ENCODE measurements at regions not wholly inside any gene's neighbourhood (a gene's known extent, or its start where the extent isn't known, plus 50 kb on each side); places are given as distances from the start of the nearest gene placed in this dataset.

DNA sequence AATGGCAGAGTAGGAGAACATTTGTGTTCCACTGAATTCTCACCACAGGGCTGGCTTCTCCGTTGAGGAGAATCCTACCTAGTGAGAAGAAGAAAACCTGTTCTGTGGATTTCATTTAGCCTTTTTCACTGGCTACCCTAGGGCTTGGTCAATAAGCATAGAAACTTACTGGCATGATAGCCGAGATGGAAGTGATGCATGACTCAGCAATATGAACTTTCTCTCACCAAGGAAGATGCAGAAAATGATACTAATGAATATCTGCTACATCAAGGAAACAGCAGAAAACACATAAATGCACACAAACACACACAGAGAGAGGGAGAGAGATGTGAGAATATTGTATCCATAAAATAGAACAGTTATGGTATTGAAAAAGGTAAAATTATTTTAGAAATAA lies 216.3 kb downstream of the HHIP start:
- no peak overlapping the region for H2BK15ac ChIP-seq (ENCODE audit: low read length)
- no peaks in the 10 kb centered on the region for H3K36me3 ChIP-seq (ENCODE audit: control insufficient read depth in 2 of 4, insufficient read depth in 4 of 4, low read length in 3 of 4)
- no peak overlapping the region for H2BK120ac ChIP-seq (replicated peaks; ENCODE audit: low read depth, low read length)
- FAIRE-seq (no peak), DNase-seq (ENCODE audit: low read depth in 1 of 2, low spot score in 2 of 2) (no peak)
- no peaks in the 10 kb centered on the region for H3K23me2 ChIP-seq (ENCODE audit: low read depth, low read length)
- H4K5ac ChIP-seq (ENCODE audit: insufficient read length, low read depth, low read length): no peak overlapping the region
- H3K14ac ChIP-seq (ENCODE audit: insufficient read length): no peak overlapping the region
- WGBS, 2 experiments (ENCODE audit: extremely low coverage in 1 of 2, insufficient coverage in 1 of 2, insufficient read length in 1 of 2, insufficient replicate concordance in 2 of 2, low coverage in 1 of 2, low lambda C conversion rate in 2 of 2, missing lambda C conversion rate in 1 of 2): 98% methylated on average over 2 of the region's 2 CpGs; no CpG with 5 or more reads in 1 of the 2 experiments
- TF ChIP-seq GTF2F1 (IDR thresholded peaks at IDR 0.05; ENCODE audit: borderline replicate concordance, low read depth, low read length) (no peak), BCL11A (IDR thresholded peaks at IDR 0.05; ENCODE audit: low read depth in 2 of 2, low read length in 2 of 2) (no peak), CHD1 (IDR thresholded peaks at IDR 0.05; ENCODE audit: low read depth, low read length) (no peak), CHD2 (IDR thresholded peaks at IDR 0.05; ENCODE audit: low read length) (no peak), RBBP5 (IDR thresholded peaks at IDR 0.05; ENCODE audit: borderline replicate concordance, low read depth, low read length) (no peak), CREB1 (IDR thresholded peaks at IDR 0.05) (no peak), RAD21 (IDR thresholded peaks at IDR 0.05 in 1 of 2, conservative IDR thresholded peaks at IDR 0.05 in 1 of 2; ENCODE audit: low read depth in 2 of 2, low read length in 2 of 2) (no peak), RNF2 (IDR thresholded peaks at IDR 0.05; ENCODE audit: borderline replicate concordance, low read depth, low read length, missing control alignments, poor library complexity, severe bottlenecking) (no peak)
- CTCF ChIA-PET (ENCODE audit: partially characterized antibody): no interaction called here
- H3K27me3 ChIP-seq (replicated peaks in 1 of 4; ENCODE audit: control insufficient read depth in 3 of 4, extremely low read depth in 1 of 4, insufficient read depth in 3 of 4, low read length in 3 of 4): no peaks in the 10 kb centered on the region
- no peak overlapping the region for H3K4me2 ChIP-seq (ENCODE audit: insufficient read depth in 1 of 2, low read depth in 2 of 2, low read length in 2 of 2)
- H3K4me1 ChIP-seq (replicated peaks in 1 of 4; ENCODE audit: control insufficient read depth in 3 of 4, insufficient read depth in 4 of 4, low read length in 3 of 4): no peaks in the 10 kb centered on the region
- H3K9me3 ChIP-seq (ENCODE audit: insufficient read depth in 2 of 2, low read depth in 1 of 2, low read length in 1 of 2): no peaks in the 10 kb centered on the region
- H3K56ac ChIP-seq (replicated peaks; ENCODE audit: insufficient read length, low read depth, low read length): no peak overlapping the region
- H3K4ac ChIP-seq (replicated peaks; ENCODE audit: insufficient read length, low read depth, low read length): no peak overlapping the region
- H4K8ac ChIP-seq (ENCODE audit: extremely low read depth, insufficient read depth, low read length): no peak overlapping the region
- H3K23ac ChIP-seq (ENCODE audit: insufficient read length): no peak overlapping the region
- H2BK5ac ChIP-seq (ENCODE audit: low read depth, low read length): no peak overlapping the region
- H4K20me1 ChIP-seq (replicated peaks in 1 of 2; ENCODE audit: control insufficient read depth in 1 of 2, insufficient read depth in 2 of 2, low read length in 2 of 2): no peaks in the 10 kb centered on the region
- no peak overlapping the region for H2BK20ac ChIP-seq (ENCODE audit: low read length)
- no peak overlapping the region for H3K27ac ChIP-seq (ENCODE audit: low read depth, low read length)
- POLR2A ChIA-PET (ENCODE audit: partially characterized antibody): no interaction called here
- H2BK12ac ChIP-seq (ENCODE audit: low read depth, low read length): no peak overlapping the region
- no peaks in the 10 kb centered on the region for H3K79me2 ChIP-seq (ENCODE audit: control insufficient read depth in 1 of 2, insufficient read depth in 2 of 2, low read length in 2 of 2)
- no peak overlapping the region for H2AK5ac ChIP-seq (ENCODE audit: low read depth, low read length)
- no peak overlapping the region for H3K18ac ChIP-seq (ENCODE audit: extremely low read depth, low read length)
- no peaks in the 10 kb centered on the region for H3K79me1 ChIP-seq (ENCODE audit: low read depth, low read length)
- H3K4me3 ChIP-seq (ENCODE audit: extremely low read depth in 1 of 4, insufficient read depth in 2 of 4, low read depth in 3 of 4, low read length in 4 of 4): no peak overlapping the region
- H3K9ac ChIP-seq (replicated peaks in 1 of 4; ENCODE audit: extremely low read depth in 1 of 4, low read depth in 3 of 4, low read length in 3 of 4): no peak overlapping the region
- H2AFZ ChIP-seq (ENCODE audit: low read length): 0 out of 2 replicates have a peak overlapping the region, but pooled peaks have one; percentile 59
- no peak overlapping the region for H4K91ac ChIP-seq (replicated peaks; ENCODE audit: insufficient read length, low read length)
